ENCODE measurements at regions not wholly inside any gene's neighbourhood (a gene's known extent, or its start where the extent isn't known, plus 50 kb on each side); places are given as distances from the start of the nearest gene placed in this dataset.

- TF ChIP-seq CTCF (IDR thresholded peaks at IDR 0.05; ENCODE audit: low read length, missing control alignments) = no peak
- H3K4me3 ChIP-seq (replicated peaks; ENCODE audit: low read depth, low read length) = no peak overlapping the region
- DNase-seq (ENCODE audit: low read depth) = no peak
Observed at GRCh38 chr15:25532269-25533140, 93.7 kb upstream of the UBE3A start.

GRCh38 chr15:25529774-25530173, 91.0 kb upstream of the UBE3A start:
- DNase-seq (ENCODE audit: low read depth) = no peak
- no peak for TF ChIP-seq CTCF (IDR thresholded peaks at IDR 0.05; ENCODE audit: low read length, missing control alignments)
- no peak overlapping the region for H3K4me3 ChIP-seq (replicated peaks; ENCODE audit: low read depth, low read length)

GRCh38 chr15:25527118-25527517, 88.3 kb upstream of the UBE3A start:
- no peak overlapping the region for H3K4me3 ChIP-seq (replicated peaks; ENCODE audit: low read depth, low read length)
- no peak for DNase-seq (ENCODE audit: low read depth)
- no peak for TF ChIP-seq CTCF (IDR thresholded peaks at IDR 0.05; ENCODE audit: low read length, missing control alignments)

- no peak for DNase-seq (ENCODE audit: low read depth)
- H3K4me3 ChIP-seq (replicated peaks; ENCODE audit: low read depth, low read length) = no peak overlapping the region
- no peak for TF ChIP-seq CTCF (IDR thresholded peaks at IDR 0.05; ENCODE audit: low read length, missing control alignments)
Observed at GRCh38 chr15:25525741-25526140, 86.9 kb upstream of the UBE3A start.

GRCh38 chr15:25515633-25516032, 76.8 kb upstream of the UBE3A start:
- no peak overlapping the region for H3K4me3 ChIP-seq (replicated peaks; ENCODE audit: low read depth, low read length)
- DNase-seq (ENCODE audit: low read depth) = no peak
- no peak for TF ChIP-seq CTCF (IDR thresholded peaks at IDR 0.05; ENCODE audit: low read length, missing control alignments)

- no peak overlapping the region for H3K4me3 ChIP-seq (replicated peaks; ENCODE audit: low read depth, low read length)
- no peak for TF ChIP-seq CTCF (IDR thresholded peaks at IDR 0.05; ENCODE audit: low read length, missing control alignments)
- no peak for DNase-seq (ENCODE audit: low read depth)
Observed at GRCh38 chr15:25514522-25514921, 75.7 kb upstream of the UBE3A start.

GRCh38 chr15:25512957-25513356, 74.1 kb upstream of the UBE3A start:
- TF ChIP-seq CTCF (IDR thresholded peaks at IDR 0.05; ENCODE audit: low read length, missing control alignments) = no peak
- no peak for DNase-seq (ENCODE audit: low read depth)
- H3K4me3 ChIP-seq (replicated peaks; ENCODE audit: low read depth, low read length) = no peak overlapping the region

Data from fibroblast of pulmonary artery (primary cell).